Gastroesophageal sphincter (tissue), 3 donors: ENCODE measurements at regions not wholly inside any gene's neighbourhood (a gene's known extent, or its start where the extent isn't known, plus 50 kb on each side); places are given as distances from the start of the nearest gene placed in this dataset.

Experiments used
- POLR2A ChIP-seq, 2 donors: fragments of 450-650 bp; IDR thresholded peaks; one replicate each; pipeline ENCODE4 v1.6.1; 2017; ENCODE audit warnings: antibody characterized with exemption in 2 of 2, mild to moderate bottlenecking in 2 of 2, moderate library complexity in 1 of 2
- POLR2AphosphoS5 ChIP-seq: sonication (generic); formaldehyde crosslinking; IDR thresholded peaks from one replicate; pipeline ENCODE4 v1.6.1; 2017; ENCODE audit warnings: antibody characterized with exemption
- TF ChIP-seq, protein P1 (sequence below), 4 experiments: fragments of 200-600 bp in 2 of 4; fragments of 450-650 bp in 2 of 4; sonication (generic) in 1 of 4; IDR thresholded peaks; one replicate each; pipeline ENCODE4 v1.5.1; 2017 to 2019; ENCODE audit warnings: antibody characterized with exemption in 4 of 4, mild to moderate bottlenecking in 2 of 4, moderate library complexity in 2 of 4

DNA sequence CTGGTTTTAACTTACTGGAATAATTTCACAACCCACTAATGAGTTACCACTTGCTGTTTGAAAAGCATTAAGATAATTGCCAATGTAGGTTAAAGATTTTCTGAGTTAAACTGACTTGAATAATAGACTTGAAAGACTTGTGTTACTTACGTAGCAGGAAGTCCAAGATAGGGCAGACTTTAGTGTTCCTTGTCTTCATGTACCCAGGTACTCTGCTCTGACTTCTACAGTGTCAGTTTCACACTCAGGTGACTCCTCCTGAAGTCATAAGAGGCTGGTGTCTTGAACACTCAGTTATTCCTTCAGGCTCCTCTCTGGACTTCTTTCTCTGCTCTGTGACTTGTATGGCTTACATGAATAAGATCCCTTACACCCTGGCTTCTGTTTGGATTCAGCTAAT lies 76.3 kb upstream of the SGK1 start:
- TF ChIP-seq, protein P1, sequence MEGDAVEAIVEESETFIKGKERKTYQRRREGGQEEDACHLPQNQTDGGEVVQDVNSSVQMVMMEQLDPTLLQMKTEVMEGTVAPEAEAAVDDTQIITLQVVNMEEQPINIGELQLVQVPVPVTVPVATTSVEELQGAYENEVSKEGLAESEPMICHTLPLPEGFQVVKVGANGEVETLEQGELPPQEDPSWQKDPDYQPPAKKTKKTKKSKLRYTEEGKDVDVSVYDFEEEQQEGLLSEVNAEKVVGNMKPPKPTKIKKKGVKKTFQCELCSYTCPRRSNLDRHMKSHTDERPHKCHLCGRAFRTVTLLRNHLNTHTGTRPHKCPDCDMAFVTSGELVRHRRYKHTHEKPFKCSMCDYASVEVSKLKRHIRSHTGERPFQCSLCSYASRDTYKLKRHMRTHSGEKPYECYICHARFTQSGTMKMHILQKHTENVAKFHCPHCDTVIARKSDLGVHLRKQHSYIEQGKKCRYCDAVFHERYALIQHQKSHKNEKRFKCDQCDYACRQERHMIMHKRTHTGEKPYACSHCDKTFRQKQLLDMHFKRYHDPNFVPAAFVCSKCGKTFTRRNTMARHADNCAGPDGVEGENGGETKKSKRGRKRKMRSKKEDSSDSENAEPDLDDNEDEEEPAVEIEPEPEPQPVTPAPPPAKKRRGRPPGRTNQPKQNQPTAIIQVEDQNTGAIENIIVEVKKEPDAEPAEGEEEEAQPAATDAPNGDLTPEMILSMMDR (IDR thresholded peaks at IDR 0.05), result no peak
- TF ChIP-seq POLR2AphosphoS5 (no peak), POLR2A (IDR thresholded peaks at IDR 0.05) (no peak)
